HG03280 (cell line): ENCODE measurements at regions not wholly inside any gene's neighbourhood (a gene's known extent, or its start where the extent isn't known, plus 50 kb on each side); places are given as distances from the start of the nearest gene placed in this dataset.

Source experiments
- ATAC-seq: cut with Tn5 transposase; IDR thresholded peaks from one replicate; pipeline ENCODE4 v1.9.1; 2021; ENCODE audit warnings: mild to moderate bottlenecking, moderate library complexity; ENCODE audit not compliant: unreplicated experiment

GRCh38 chr15:95709959-95710695 is 620.4 kb upstream of the NR2F2 start:
- no peak for ATAC-seq

DNA sequence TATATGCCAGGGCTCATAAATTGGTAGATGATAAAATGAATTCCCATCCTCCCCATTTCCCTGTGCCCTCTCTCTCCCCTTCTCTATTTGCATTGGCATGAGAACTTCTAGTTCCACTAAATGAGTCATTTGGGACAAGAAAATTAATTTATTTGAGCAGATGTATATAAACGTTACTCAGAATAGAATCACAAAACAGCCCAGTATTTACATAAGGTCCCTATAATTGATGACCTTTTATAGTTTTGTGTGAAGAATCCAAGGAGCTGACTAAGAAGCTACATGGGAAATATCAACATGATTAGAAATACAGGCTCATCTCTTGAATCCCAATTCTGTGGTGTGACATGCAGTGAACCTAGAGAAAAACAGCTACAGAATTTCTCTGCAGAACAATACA is 617.7 kb upstream of the NR2F2 start:
- no peak for ATAC-seq

GRCh38 chr15:95713324-95713723 is 617.2 kb upstream of the NR2F2 start:
- ATAC-seq: no peak

- no peak for ATAC-seq
Measured at GRCh38 chr15:95715116-95715903, 615.2 kb upstream of the NR2F2 start.

DNA sequence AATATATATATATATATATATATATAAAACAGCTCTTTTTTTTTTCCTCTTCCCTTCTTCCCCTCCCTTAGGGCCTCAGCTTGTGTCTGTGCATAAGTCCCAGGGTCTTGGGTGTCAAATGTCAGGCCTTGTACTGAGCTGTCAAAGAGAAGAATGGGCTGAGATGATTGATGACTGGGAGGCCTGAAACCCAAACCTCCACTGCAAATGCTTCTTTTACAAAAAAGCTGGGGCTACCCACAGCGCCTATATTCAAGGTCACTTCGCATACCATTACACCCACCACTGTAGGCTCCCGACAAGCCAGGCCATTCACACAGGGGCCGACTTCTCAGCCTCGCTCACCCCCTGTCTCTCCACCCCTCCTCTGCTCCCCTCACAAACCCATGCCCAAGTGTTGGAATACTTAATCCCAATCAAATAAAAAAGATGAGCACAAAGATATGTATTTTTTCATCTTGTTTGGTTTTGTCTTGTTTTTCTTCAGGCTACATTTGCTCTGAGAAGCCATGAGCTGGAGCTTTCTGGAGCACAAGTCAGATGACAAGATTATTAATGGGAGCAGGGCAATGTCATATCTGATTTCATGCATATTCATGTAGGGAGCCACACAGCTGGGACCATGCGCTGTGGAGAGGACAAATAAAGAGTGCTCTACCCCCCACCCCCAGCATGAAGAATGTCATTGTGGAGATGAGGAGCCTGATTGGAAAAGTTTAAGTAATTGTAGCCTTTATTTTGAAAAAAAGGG is 614.4 kb upstream of the NR2F2 start:
- ATAC-seq: no peak

- no peak for ATAC-seq
Measured at GRCh38 chr15:95716708-95717107, 613.8 kb upstream of the NR2F2 start.

DNA sequence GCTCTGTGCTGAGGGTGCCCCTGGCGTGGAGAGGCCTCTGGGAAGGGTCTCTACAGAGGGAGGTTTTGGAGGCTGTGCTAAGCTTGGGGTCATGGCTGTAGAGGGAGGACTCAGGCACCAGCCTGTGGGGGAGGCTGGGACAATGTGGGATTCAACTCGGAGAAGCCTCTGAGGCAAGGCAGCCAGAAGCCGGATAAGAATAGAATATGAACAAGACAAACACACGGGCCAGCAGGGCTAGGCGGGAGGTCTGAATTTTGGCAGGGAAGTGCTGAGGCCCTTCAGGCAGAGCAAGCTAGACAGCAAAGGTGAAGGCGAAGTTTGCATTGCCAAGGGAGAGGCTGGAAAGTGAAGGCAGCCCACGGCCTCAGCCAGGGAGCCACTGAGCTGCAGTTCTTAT is 612.1 kb upstream of the NR2F2 start:
- no peak for ATAC-seq

DNA sequence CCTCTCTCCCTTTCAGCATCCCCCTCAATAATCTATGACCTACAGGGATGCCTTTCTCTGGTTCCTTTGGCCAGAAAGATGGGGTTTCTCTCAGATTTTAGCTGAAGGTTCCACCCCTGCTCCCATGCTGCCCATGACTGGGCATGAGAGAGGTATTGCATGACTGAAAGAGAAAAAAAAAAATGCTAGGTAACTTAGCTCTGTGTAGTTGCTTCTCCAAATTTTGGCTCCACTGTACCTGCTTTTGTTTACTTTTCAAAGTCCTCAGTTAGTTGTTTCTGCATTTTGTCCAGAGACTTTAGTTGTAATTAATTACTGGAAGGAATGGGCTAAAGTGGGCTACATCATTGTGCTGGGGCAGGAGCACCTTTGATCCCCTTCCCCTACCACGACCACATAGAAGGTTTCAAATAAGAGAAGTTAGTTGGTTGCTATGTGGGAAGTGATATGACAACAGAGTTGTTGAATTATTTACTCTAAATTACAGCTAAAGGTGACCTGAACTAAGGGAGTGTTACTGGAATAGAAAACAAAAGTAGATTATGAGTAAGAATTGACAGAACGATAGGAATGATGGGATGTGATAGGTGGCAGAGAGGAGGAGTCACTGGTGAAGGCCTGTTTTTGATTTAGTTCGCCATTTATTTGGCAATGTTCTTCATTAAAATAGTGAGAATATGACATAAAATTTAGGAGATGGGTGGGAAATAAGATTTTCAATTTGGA is 605.4 kb upstream of the NR2F2 start:
- ATAC-seq: no peak

DNA sequence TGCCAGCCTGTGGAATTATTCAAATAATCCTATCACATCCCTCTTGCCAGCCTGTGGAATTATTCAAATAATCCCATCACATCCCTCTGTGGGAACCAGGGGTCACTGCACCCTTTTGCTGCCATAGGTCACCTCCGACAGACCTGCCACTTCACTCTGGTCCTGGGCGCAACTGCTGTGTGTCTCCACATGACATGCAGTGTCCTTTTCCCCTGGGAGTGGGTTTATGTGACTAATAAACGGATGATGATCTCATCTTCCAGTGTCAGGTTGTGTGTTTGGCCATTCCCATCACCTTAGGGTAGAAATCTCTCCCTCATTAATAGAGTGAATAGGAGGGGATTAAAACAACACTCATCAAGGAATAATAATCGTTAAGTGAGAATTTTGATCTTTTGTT is 603.6 kb upstream of the NR2F2 start:
- no peak for ATAC-seq

DNA sequence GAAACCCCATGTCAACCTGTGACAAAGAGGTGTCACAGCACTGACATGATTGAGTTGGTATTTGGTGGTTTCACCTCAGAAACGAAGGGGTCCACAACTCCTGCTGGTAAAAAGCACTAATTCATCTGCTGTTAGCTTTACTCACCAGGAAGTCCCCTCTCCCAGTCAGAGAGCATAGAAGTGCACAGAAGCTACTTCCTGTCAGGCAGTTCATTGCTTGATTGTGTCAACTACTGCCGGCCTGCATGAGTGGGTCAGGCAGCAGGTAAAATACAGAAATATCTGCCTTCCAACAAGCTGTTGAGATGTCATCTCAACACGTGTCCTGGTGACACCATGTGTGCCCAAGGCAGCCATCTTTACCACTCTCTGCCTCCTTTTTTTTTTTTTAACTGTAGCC is 596.6 kb upstream of the NR2F2 start:
- ATAC-seq: no peak

DNA sequence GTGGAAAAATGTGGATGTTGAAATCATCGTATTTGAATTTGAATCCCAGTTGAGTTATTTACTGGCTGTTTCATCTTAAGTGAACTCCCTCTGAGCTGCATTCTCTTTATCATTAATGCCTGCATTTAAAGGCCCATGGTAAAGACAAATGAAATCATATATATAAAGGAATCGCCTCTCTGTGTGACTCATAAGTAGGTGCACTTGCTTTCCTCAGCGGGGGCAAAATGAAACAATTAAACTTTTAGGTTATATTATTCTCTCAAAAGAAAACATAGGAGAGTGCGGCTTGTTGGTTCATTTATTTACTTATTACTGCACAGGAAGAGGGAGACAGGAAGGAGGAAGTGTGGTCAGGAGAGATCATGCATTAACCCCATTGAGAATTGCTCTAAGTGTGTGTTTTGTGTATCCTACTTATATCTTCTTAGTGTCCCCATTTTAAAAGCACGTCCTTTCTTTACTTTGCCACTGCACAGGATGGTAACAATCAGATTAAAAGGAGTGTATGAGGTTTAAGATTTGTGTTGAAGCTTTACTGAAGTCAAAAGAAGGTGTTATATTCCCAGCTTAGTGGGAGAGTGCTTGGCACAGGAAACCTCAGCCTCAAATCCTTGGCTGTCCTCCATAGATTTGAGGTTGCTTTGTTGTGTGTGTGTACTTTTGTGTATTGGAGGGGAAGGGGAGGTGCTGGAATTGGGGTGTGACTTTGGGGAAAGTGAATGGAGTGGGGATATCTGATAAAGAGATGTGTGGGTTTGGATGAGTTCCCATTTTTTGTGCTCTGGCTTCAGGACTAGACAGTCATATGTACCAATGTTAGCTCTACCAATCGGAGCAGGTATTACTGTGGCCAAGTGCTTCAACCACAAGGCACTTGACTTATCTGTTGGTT is 595.8 kb upstream of the NR2F2 start:
- no peak for ATAC-seq

DNA sequence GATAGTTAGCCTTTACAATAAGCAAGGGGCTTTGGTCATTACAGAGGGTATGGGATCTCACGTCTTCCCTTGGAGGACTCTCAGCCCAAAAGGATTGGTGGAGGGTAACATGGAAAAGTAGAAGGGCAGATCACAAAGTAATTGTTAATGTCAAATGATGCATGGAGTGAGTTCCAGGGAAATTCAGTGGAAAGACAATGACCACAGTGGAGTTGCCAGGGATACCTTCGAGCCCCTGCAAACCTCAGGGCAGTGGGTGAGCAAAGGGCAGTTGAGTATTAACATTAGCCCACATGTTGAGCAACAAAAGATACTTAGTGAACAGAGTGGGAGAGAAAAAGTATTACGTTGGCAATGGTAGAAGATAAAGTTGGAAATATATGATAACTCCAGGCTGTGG is 593.4 kb upstream of the NR2F2 start:
- no peak for ATAC-seq

GRCh38 chr15:95739131-95739530 is 591.4 kb upstream of the NR2F2 start:
- ATAC-seq: no peak

GRCh38 chr15:95741830-95742229 is 588.7 kb upstream of the NR2F2 start:
- no peak for ATAC-seq

- no peak for ATAC-seq
Measured at GRCh38 chr15:95742256-95742655, 588.2 kb upstream of the NR2F2 start.

DNA sequence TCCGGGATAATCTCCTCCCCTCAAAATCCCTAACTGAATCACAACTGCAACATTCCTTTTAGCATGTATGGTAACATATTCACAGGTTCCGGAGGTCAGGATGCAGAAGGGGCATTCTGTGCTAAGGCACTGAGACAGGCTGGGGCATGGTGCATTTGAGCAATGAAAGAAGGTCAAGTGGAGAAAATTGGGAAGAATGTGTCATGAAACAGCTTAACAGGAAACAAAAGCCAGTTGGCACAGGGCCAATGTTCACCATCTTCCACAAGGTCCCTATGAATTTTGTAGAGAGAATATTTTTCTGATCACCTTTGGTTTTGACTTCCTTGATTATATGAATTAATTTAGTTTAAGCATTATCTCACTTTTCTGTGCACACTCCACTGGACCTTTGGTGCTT is 587.7 kb upstream of the NR2F2 start:
- ATAC-seq: no peak

DNA sequence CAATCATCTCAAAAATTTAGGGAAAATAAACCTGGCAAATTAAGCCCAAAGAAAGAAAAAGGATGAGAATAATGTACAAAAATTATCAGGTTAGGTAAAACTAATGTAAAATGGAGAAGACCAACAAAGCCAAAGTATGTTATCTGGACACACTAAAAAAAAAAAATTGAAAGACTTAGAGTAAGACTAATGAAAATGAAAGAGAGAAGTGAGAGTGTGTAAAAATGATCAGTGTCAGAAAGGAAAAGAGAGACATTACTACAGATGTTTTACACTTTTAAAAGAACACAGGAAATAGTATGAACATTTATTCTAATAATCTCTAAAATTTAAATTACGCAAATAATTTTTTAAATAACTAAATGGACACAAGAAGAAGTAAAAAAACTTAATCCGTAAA is 573.3 kb upstream of the NR2F2 start:
- ATAC-seq: no peak

- no peak for ATAC-seq
Measured at GRCh38 chr15:95758451-95758850, 572.0 kb upstream of the NR2F2 start.

- no peak for ATAC-seq
Measured at GRCh38 chr15:95758851-95759250, 571.6 kb upstream of the NR2F2 start.

DNA sequence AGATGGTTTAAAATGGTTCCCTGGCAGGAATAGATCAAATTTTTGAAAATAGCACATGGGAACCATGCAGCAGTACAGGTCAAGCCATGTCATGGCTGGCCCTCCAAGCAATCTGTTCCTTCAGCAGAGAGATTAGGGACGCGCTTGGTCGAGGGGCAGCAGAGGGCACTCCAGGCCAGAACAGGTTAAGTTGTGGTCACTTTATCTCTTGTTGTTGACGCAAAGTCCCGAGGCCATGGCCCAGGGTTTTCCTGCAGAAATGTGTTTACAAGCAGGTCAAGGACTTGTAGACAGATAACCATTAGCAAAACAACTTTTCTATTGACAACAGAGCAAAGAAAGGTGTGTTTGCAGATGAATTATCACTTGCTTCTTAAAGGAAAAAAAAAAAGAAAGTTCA is 570.0 kb upstream of the NR2F2 start:
- ATAC-seq: no peak
